GM18870 (cell line): ENCODE measurements at regions not wholly inside any gene's neighbourhood (a gene's known extent, or its start where the extent isn't known, plus 50 kb on each side); places are given as distances from the start of the nearest gene placed in this dataset.
"Not testable (repeated sequence)": the region's sequence is repeated elsewhere in the genome, so short reads cannot be mapped to it uniquely, and the experiment has no call there.

Experiments used
- ATAC-seq: cut with Tn5 transposase; IDR thresholded peaks from one replicate; pipeline ENCODE4 v1.9.1; 2021; ENCODE audit warnings: moderate library complexity; ENCODE audit not compliant: unreplicated experiment

GRCh38 chr2:45120546-45120945 lies 111.3 kb upstream of the SIX2 start:
- ATAC-seq, result no peak

DNA sequence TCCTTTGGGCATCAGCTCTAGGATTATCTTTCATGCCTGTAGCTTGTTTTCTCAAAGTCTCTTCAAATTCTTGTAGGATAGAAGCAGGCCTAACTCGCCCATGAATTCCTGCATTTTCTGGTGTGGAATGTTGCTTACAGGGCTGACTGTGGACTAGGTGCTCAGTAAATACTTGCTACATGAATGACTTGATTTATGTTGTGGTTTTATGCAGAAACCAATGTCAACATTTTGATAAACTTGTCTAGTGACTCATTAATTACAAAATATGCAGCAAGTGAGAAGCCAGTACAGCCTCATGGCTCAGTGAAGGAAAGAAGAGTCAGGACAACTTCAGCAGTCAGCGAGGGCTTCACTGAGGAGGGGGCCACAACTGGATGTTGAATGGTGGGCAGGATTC lies 110.6 kb upstream of the SIX2 start:
- ATAC-seq, result no peak

- ATAC-seq, result no peak
Measured at GRCh38 chr2:45119038-45119437, 109.8 kb upstream of the SIX2 start.

DNA sequence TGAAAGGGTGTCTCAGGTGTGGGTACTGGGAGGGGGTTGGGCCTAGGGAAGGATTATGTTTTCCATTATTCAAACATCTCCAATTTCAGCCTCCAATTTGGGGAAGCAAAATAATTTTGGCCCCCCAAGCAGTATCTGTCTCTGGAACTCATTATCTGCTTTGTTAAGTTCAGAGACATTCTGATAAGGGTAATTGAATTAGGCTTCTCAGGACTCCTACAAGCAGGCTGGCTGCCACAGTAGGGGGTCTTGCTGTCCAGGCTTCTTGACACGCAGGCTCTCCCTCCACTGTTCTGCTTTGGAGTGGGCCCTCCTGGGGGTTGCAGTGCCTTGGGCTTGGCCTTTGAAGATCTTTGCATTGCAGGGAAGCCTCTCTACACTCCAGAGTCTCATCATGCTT lies 108.1 kb upstream of the SIX2 start:
- ATAC-seq, result no peak

DNA sequence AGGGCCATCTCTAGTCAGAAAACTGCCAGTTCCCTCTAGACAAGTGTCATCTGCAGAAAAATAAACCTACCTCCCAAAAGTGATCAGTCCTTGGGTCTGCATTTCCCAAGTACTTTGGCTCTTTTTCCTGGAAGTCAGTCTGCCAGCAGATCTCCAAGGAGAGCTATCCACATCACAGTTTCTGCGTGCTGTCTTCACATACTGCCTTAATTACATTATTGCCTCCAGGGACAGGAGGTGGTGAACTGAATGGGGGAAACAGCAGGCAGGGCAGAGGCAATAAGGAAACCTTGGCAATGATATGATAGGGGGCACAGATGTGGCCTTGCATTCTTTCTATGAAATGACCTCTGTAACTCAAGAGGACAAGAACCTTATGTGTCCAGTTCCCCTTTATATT lies 105.9 kb upstream of the SIX2 start:
- ATAC-seq, result no peak

- ATAC-seq, result no peak
Measured at GRCh38 chr2:45114221-45114955, 105.1 kb upstream of the SIX2 start.

DNA sequence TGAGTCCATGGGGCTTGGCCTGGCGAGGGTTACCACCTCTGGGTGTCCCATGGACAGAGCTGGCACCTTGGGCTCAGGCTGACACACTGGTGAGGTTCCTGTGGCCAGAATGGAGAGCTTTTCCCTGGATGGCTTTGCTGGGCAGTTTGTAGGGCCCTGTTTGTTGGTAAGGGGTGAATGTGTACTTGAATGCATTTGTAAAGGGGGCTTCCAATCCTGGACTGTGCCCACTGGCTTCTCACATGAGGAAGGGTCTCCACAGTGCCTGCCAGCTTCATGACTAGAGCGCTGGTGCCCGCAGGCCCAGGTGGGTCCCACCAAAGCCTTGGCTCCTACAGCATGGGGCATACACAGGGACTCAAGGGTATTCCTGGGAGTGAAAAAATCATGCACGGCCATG lies 103.5 kb upstream of the SIX2 start:
- ATAC-seq, result no peak

DNA sequence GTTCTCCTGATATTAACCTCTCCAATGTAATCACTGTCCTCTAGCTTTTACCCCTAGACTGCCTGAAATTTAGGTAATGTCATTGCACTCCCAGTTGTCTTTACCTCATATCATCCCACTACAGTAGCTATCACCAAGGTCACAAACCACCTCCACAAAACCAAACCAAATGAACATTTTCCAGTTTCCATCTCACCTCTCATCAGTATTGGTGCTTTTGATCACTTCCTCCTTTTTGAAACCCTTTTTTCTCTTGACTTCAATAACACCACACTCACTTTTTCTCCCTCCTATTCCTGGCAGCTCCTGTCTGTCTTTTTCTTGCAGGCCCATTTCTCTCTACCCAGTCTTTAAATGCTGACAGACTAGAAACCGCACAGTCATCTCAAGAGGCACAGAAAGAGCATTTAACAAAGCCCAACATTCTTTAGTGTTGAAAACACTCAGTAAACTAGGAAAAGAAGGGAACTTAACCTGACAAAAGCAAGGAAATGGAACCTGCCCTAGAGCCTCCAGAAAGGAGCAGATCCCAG lies 95.9 kb upstream of the SIX2 start:
- ATAC-seq, result no peak

DNA sequence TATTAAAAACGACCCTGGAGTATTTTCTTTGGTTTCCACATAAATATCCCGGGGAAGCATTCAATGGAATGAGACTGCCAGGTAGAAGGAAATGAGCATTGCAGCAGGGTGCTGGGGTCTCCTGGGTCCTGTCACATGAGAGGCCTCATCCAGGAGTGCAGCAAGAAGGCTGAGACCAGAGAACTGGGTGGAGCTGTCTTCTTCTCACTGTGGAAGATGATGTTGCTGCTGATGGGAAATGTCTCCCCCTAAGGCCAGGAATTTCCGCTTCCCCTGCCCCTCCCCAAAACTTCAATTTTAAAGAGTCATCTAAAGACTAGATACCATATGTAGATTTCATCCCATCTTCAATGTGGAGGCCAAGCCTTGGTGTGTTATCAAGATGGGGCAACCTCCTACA lies 95.2 kb upstream of the SIX2 start:
- ATAC-seq, result no peak

- no peak for ATAC-seq
Measured at GRCh38 chr2:45103351-45104345, 94.4 kb upstream of the SIX2 start.

DNA sequence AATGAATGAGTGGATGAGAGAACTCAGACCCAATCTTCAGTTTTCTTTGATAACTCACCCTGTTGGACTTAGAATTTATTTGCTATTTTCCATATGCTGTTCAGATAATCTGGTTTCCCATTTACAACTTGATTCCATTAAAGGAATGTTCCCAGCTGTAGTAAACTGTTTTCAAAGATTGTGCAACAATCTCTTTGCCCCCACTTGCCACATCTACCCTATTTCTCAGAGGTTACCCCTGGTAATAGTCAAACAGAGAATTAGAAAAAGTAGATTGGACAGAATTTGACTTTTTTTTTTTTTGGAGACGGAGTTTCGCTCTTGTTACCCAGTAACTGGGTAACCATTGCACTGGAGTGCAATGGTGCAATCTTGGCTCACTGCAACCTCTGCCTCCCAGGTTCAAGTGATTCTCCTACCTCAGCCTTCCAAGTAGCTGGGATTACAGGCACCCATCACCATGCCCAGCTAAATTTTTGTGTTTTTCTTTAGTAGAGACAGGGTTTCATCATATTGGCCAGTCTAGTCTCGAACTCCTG lies 93.4 kb upstream of the SIX2 start:
- no peak for ATAC-seq

- no peak for ATAC-seq
Measured at GRCh38 chr2:45102141-45102540, 92.9 kb upstream of the SIX2 start.

GRCh38 chr2:45096996-45097395 lies 87.7 kb upstream of the SIX2 start:
- no peak for ATAC-seq

DNA sequence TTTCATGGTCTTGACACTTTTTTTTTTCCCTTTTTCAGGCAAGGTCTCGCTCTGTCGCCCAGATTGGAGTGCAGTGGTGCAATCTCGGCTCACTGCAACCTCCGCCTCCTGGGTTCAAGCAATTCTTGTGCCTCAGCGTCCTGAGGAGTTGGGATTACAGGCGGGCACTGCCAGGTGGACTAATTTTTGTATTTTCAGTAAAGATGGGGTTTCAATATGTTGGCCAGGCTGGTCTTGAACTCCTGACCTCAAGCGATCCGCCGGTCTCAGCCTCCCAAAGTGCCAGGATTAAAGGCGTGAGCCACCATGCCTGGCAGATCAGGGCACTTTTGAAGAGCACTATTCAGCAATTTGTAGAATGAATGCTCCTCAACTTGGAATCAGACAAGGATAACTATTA lies 86.8 kb upstream of the SIX2 start:
- ATAC-seq, result not testable (repeated sequence)

DNA sequence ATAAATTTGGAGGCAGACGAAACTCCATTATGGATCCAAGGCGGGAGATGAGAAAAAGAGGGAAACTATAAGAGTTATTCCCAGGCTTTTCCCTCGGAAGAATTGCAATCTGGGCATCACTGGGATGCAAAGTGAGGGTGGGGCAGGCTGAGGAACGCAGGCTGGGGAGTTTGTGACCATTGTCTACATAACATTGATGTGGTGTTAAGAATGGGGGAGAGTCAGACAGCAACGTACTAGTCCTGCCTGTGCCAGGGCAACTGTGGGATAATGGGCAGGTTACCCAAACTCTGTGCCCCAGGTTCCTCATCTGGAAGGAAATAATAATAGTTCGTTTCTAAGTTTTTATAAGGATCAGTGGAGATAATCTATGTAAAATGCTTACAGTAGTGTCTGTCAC lies 84.4 kb upstream of the SIX2 start:
- no peak for ATAC-seq

DNA sequence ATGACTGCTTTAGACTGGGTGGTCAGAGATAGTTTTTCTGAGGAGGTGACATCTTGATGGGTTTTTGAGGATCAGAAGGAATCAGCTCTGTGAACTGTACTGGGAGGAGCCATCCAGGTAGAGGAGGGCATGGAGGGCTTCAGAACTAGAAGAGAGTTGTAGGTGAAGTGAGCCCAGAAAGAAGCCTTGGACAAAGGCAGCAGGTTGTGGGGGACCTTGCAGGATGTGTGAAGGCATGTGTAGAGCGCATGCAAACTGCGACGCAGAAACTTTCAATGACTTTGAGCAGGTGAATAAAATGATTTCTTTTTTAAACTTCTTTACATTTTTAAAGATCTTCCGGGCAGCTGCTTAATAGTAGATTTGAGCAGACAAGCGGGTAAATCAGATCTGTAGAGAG lies 83.9 kb upstream of the SIX2 start:
- no peak for ATAC-seq

DNA sequence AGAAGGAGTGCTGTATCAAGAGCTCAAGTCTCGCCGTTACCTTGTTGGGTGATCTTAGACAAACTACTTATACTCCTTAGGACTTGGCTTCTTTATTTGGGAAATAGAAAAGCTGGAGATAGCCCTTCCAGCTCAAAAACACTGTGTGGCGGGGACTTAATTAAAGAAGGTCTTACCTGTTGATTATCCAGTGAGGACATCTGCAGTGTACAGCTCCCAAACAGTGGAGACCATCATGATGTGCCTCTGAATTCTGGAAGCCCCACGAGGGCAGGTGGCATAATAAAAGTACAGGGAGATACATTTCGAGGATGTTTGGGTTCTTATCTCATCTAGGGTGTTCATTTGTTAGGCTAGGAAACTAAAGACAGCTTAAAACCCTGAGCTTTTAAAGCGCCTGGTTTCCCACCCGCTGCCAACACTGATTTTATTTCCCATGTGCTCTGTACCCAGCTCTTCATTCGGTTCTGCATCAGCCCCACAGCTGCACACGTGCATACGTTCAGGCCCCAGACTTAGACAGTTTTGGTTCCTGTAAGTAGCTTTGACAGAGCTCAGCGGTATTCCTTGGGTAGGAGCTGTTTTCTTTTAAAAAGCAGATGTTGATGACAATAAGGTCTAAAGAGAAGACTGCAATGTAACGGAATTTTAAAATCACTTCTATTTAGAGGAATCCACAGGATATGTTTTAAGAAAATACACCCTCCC lies 80.5 kb upstream of the SIX2 start:
- ATAC-seq, result no peak

GRCh38 chr2:45085487-45085886 lies 76.2 kb upstream of the SIX2 start:
- ATAC-seq, result no peak

- no peak for ATAC-seq
Measured at GRCh38 chr2:45084361-45085020, 75.2 kb upstream of the SIX2 start.

DNA sequence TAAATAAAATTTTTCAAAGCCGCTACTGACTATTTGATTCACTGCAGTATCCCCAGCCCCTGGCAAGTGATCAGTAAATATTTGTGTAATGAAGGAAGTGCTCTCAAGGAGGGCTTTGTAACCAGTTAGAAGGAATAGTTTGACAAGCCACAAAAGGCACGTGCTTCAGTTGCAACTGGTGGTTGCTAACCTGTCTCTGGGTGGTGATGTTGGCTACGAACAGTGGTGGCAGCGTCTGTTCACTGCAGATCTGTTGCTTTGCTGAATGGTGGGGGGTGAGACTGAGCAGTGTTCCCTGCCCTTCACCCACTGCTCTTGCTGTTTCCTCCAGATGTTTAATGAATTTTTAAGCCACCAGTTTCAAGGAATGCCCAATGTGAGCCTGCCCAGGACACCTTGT lies 73.9 kb upstream of the SIX2 start:
- ATAC-seq, result no peak
